ENCODE measurements at regions not wholly inside any gene's neighbourhood (a gene's known extent, or its start where the extent isn't known, plus 50 kb on each side); places are given as distances from the start of the nearest gene placed in this dataset.
A peak's percentile ranks its signal among the peaks of the same experiment; 100 is the strongest.
"Not testable (repeated sequence)": the region's sequence is repeated elsewhere in the genome, so short reads cannot be mapped to it uniquely, and the experiment has no call there.

GRCh38 chr12:45490232-45490881 is 239.1 kb upstream of the ARID2 start:
- DNase-seq (ENCODE audit: low spot score) = no peak

GRCh38 chr12:45494279-45494678 is 235.2 kb upstream of the ARID2 start:
- DNase-seq (ENCODE audit: low spot score) = no peak

GRCh38 chr12:45498645-45499044 is 230.9 kb upstream of the ARID2 start:
- no peak for DNase-seq (ENCODE audit: low spot score)

- no peak for DNase-seq (ENCODE audit: low spot score)
Observed at GRCh38 chr12:45502481-45503128, 226.9 kb upstream of the ARID2 start.

- DNase-seq (ENCODE audit: low spot score) = no peak
Observed at GRCh38 chr12:45503899-45504298, 225.6 kb upstream of the ARID2 start.

- DNase-seq (ENCODE audit: low spot score) = no peak
Observed at GRCh38 chr12:45504316-45505010, 225.0 kb upstream of the ARID2 start.

GRCh38 chr12:45509187-45509586 is 220.3 kb upstream of the ARID2 start:
- no peak for DNase-seq (ENCODE audit: low spot score)

- no peak for DNase-seq (ENCODE audit: low spot score)
Observed at GRCh38 chr12:45509621-45510020, 219.9 kb upstream of the ARID2 start.

- no peak for DNase-seq (ENCODE audit: low spot score)
Observed at GRCh38 chr12:45517381-45517780, 212.1 kb upstream of the ARID2 start.

- DNase-seq (ENCODE audit: low spot score) = no peak
Observed at GRCh38 chr12:45518291-45519235, 210.9 kb upstream of the ARID2 start.

GRCh38 chr12:45522227-45522626 is 207.3 kb upstream of the ARID2 start:
- DNase-seq (ENCODE audit: low spot score) = no peak

GRCh38 chr12:45526823-45527222 is 202.7 kb upstream of the ARID2 start:
- DNase-seq (ENCODE audit: low spot score) = not testable (repeated sequence)

GRCh38 chr12:45532113-45532512 is 197.4 kb upstream of the ARID2 start:
- no peak for DNase-seq (ENCODE audit: low spot score)

- DNase-seq (ENCODE audit: low spot score) = no peak
Observed at GRCh38 chr12:45535610-45536180, 193.8 kb upstream of the ARID2 start.

GRCh38 chr12:45536284-45536683 is 193.2 kb upstream of the ARID2 start:
- no peak for DNase-seq (ENCODE audit: low spot score)

GRCh38 chr12:45540661-45541341 is 188.7 kb upstream of the ARID2 start:
- DNase-seq (ENCODE audit: low spot score) = no peak

GRCh38 chr12:45543887-45544286 is 185.6 kb upstream of the ARID2 start:
- peak; percentile 76 for DNase-seq (ENCODE audit: low spot score)

- DNase-seq (ENCODE audit: low spot score) = no peak
Observed at GRCh38 chr12:45546545-45546944, 183.0 kb upstream of the ARID2 start.

GRCh38 chr12:45547132-45547531 is 182.4 kb upstream of the ARID2 start:
- DNase-seq (ENCODE audit: low spot score) = no peak

GRCh38 chr12:45547822-45548221 is 181.7 kb upstream of the ARID2 start:
- no peak for DNase-seq (ENCODE audit: low spot score)

- DNase-seq (ENCODE audit: low spot score) = no peak
Observed at GRCh38 chr12:45548426-45548825, 181.1 kb upstream of the ARID2 start.

Data from globus pallidus (tissue), 1 donor.